ENCODE measurements at regions not wholly inside any gene's neighbourhood (a gene's known extent, or its start where the extent isn't known, plus 50 kb on each side); places are given as distances from the start of the nearest gene placed in this dataset.

- no peak overlapping the region for H3K4me3 ChIP-seq (ENCODE audit: low read depth in 1 of 2, low read length in 2 of 2)
- peaks cover 0 to 8% of the 10 kb centered on the region in 2 donors for H3K9me3 ChIP-seq (ENCODE audit: control insufficient read depth in 1 of 2, low read length in 2 of 2)
- no peak overlapping the region for H3K27ac ChIP-seq (ENCODE audit: low read depth, low read length)
- no peak overlapping the region for H3K9ac ChIP-seq (ENCODE audit: low read depth in 1 of 2, low read length in 2 of 2)
- no peaks in the 10 kb centered on the region for H3K36me3 ChIP-seq (ENCODE audit: control insufficient read depth in 1 of 2, insufficient read depth in 2 of 2, low read length in 2 of 2)
- no peaks in the 10 kb centered on the region for H3K27me3 ChIP-seq (ENCODE audit: control insufficient read depth in 1 of 2, insufficient read depth in 2 of 2, low read length in 2 of 2)
- H3K4me1 ChIP-seq (ENCODE audit: control insufficient read depth in 1 of 2, insufficient read depth in 2 of 2, low read length in 2 of 2) = no peaks in the 10 kb centered on the region
These were observed 495.7 kb downstream of the TLE1 start for GRCh38 chr9:81193362-81194339.

DNA sequence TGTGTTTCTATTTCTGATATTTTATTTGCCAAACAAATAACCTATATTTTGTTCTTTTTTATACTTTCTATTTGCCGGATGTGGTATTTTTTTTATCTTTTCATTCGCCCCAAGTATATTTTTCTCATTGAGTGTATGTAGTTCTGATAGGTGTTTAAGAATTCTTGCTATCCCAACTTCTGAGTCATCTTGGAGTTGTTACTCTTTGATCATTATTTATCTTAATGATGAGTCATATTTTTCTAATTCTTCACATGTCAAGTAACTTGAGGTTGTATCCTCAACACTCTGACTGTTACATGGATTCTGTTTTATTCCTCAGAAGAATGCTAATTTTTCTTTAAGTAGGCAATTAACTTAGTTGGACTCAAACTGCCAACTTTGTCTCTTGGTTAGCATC is 498.1 kb downstream of the TLE1 start:
- Histone ChIP-seq H3K27me3 (ENCODE audit: control insufficient read depth in 1 of 2, insufficient read depth in 2 of 2, low read length in 2 of 2) (no peaks in the 10 kb centered on the region), H3K4me3 (ENCODE audit: low read depth in 1 of 2, low read length in 2 of 2) (no peak overlapping the region), H3K36me3 (ENCODE audit: control insufficient read depth in 1 of 2, insufficient read depth in 2 of 2, low read length in 2 of 2) (no peaks in the 10 kb centered on the region), H3K9ac (ENCODE audit: low read depth in 1 of 2, low read length in 2 of 2) (no peak overlapping the region), H3K9me3 (ENCODE audit: control insufficient read depth in 1 of 2, low read length in 2 of 2) (peaks cover 0 to 8% of the 10 kb centered on the region in 2 donors), H3K4me1 (ENCODE audit: control insufficient read depth in 1 of 2, insufficient read depth in 2 of 2, low read length in 2 of 2) (no peaks in the 10 kb centered on the region), H3K27ac (ENCODE audit: low read depth, low read length) (no peak overlapping the region)

GRCh38 chr9:81190659-81191058 is 498.7 kb downstream of the TLE1 start:
- no peaks in the 10 kb centered on the region for H3K36me3 ChIP-seq (ENCODE audit: control insufficient read depth in 1 of 2, insufficient read depth in 2 of 2, low read length in 2 of 2)
- no peak overlapping the region for H3K27ac ChIP-seq (ENCODE audit: low read depth, low read length)
- peaks cover 0 to 8% of the 10 kb centered on the region in 2 donors for H3K9me3 ChIP-seq (ENCODE audit: control insufficient read depth in 1 of 2, low read length in 2 of 2)
- H3K27me3 ChIP-seq (ENCODE audit: control insufficient read depth in 1 of 2, insufficient read depth in 2 of 2, low read length in 2 of 2) = no peaks in the 10 kb centered on the region
- H3K4me1 ChIP-seq (ENCODE audit: control insufficient read depth in 1 of 2, insufficient read depth in 2 of 2, low read length in 2 of 2) = no peaks in the 10 kb centered on the region
- no peak overlapping the region for H3K4me3 ChIP-seq (ENCODE audit: low read depth in 1 of 2, low read length in 2 of 2)
- H3K9ac ChIP-seq (ENCODE audit: low read depth in 1 of 2, low read length in 2 of 2) = no peak overlapping the region

GRCh38 chr9:81183761-81184160 is 505.6 kb downstream of the TLE1 start:
- no peak overlapping the region for H3K9ac ChIP-seq (ENCODE audit: low read depth in 1 of 2, low read length in 2 of 2)
- H3K4me1 ChIP-seq (ENCODE audit: control insufficient read depth in 1 of 2, insufficient read depth in 2 of 2, low read length in 2 of 2) = no peaks in the 10 kb centered on the region
- no peaks in the 10 kb centered on the region for H3K36me3 ChIP-seq (ENCODE audit: control insufficient read depth in 1 of 2, insufficient read depth in 2 of 2, low read length in 2 of 2)
- H3K27ac ChIP-seq (ENCODE audit: low read depth, low read length) = no peak overlapping the region
- H3K4me3 ChIP-seq (ENCODE audit: low read depth in 1 of 2, low read length in 2 of 2) = no peak overlapping the region
- no peaks in the 10 kb centered on the region for H3K27me3 ChIP-seq (ENCODE audit: control insufficient read depth in 1 of 2, insufficient read depth in 2 of 2, low read length in 2 of 2)
- peaks cover 0 to 2% of the 10 kb centered on the region in 2 donors for H3K9me3 ChIP-seq (ENCODE audit: control insufficient read depth in 1 of 2, low read length in 2 of 2)

GRCh38 chr9:81182431-81182830 is 506.9 kb downstream of the TLE1 start:
- no peaks in the 10 kb centered on the region for H3K4me1 ChIP-seq (ENCODE audit: control insufficient read depth in 1 of 2, insufficient read depth in 2 of 2, low read length in 2 of 2)
- no peak overlapping the region for H3K9ac ChIP-seq (ENCODE audit: low read depth in 1 of 2, low read length in 2 of 2)
- H3K27me3 ChIP-seq (ENCODE audit: control insufficient read depth in 1 of 2, insufficient read depth in 2 of 2, low read length in 2 of 2) = no peaks in the 10 kb centered on the region
- H3K36me3 ChIP-seq (ENCODE audit: control insufficient read depth in 1 of 2, insufficient read depth in 2 of 2, low read length in 2 of 2) = no peaks in the 10 kb centered on the region
- no peak overlapping the region for H3K4me3 ChIP-seq (ENCODE audit: low read depth in 1 of 2, low read length in 2 of 2)
- H3K9me3 ChIP-seq (ENCODE audit: control insufficient read depth in 1 of 2, low read length in 2 of 2) = peaks cover 0 to 4% of the 10 kb centered on the region in 2 donors
- no peak overlapping the region for H3K27ac ChIP-seq (ENCODE audit: low read depth, low read length)

DNA sequence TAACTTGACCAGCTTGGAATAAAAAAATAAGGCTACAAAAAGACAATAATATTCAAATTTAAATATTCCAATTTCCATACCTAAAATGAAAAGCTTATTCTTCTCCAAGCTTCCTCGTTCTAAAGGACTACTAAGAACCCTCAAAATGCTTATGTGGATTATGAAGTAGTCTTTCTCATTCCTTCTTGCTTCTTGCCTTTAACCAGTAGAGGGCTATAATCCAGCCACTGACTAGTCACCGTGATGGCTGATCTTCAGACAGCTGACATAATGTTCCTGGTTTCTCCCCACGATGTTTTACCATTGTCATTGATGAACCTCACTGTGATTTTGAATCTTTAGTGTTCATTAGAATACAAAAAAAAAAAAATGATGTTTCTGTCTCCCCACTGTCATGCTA is 515.3 kb downstream of the TLE1 start:
- Histone ChIP-seq H3K27ac (ENCODE audit: low read depth, low read length) (no peak overlapping the region), H3K4me1 (ENCODE audit: control insufficient read depth in 1 of 2, insufficient read depth in 2 of 2, low read length in 2 of 2) (no peaks in the 10 kb centered on the region), H3K4me3 (ENCODE audit: low read depth in 1 of 2, low read length in 2 of 2) (no peak overlapping the region), H3K9me3 (ENCODE audit: control insufficient read depth in 1 of 2, low read length in 2 of 2) (peaks cover 3 to 5% of the 10 kb centered on the region in 2 donors), H3K36me3 (ENCODE audit: control insufficient read depth in 1 of 2, insufficient read depth in 2 of 2, low read length in 2 of 2) (no peaks in the 10 kb centered on the region), H3K27me3 (ENCODE audit: control insufficient read depth in 1 of 2, insufficient read depth in 2 of 2, low read length in 2 of 2) (no peaks in the 10 kb centered on the region), H3K9ac (ENCODE audit: low read depth in 1 of 2, low read length in 2 of 2) (no peak overlapping the region)

DNA sequence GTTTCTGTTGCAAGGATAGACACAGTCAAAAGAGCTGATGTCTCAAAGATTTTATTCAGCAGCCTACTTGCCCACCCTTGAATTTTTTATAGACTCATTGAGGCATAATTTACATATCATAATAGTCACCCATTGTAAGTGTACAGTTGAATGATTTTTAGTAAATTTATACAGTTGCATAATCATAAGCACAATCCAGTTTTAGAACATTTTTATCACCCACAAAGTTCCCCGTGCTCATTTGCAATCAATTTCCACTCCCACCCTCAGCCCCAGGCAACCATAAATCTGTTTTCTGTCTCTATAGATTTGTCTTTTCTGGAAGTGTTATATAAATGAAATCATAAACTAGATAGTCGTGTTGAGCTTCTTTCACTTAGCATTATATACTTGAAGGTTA is 517.7 kb downstream of the TLE1 start:
- Histone ChIP-seq H3K9ac (ENCODE audit: low read depth in 1 of 2, low read length in 2 of 2) (no peak overlapping the region), H3K4me1 (ENCODE audit: control insufficient read depth in 1 of 2, insufficient read depth in 2 of 2, low read length in 2 of 2) (no peaks in the 10 kb centered on the region), H3K36me3 (ENCODE audit: control insufficient read depth in 1 of 2, insufficient read depth in 2 of 2, low read length in 2 of 2) (no peaks in the 10 kb centered on the region), H3K27ac (ENCODE audit: low read depth, low read length) (no peak overlapping the region), H3K9me3 (ENCODE audit: control insufficient read depth in 1 of 2, low read length in 2 of 2) (peaks cover 0 to 5% of the 10 kb centered on the region in 2 donors), H3K27me3 (ENCODE audit: control insufficient read depth in 1 of 2, insufficient read depth in 2 of 2, low read length in 2 of 2) (no peaks in the 10 kb centered on the region), H3K4me3 (ENCODE audit: low read depth in 1 of 2, low read length in 2 of 2) (no peak overlapping the region)

DNA sequence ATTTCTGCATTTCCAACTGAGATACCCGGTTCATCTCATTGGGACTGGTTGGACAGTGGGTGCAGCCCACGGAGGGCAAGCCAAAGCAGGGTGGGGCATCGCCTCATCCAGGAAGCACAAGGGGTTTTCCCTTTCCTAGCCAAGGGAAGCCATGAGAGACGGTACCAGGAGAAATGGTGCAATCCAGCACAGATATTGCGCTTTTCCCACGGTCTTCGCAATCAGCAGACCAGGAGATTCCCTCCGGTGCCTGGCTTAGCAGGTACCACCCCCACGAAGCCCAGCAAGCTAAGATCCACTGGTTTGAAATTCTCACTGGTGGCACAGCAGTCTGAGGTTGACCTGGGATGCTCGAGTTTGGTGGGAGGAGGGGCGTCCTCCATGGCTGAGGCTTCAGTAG is 527.0 kb downstream of the TLE1 start:
- no peaks in the 10 kb centered on the region for H3K4me1 ChIP-seq (ENCODE audit: control insufficient read depth in 1 of 2, insufficient read depth in 2 of 2, low read length in 2 of 2)
- no peaks in the 10 kb centered on the region for H3K27me3 ChIP-seq (ENCODE audit: control insufficient read depth in 1 of 2, insufficient read depth in 2 of 2, low read length in 2 of 2)
- H3K9me3 ChIP-seq (ENCODE audit: control insufficient read depth in 1 of 2, low read length in 2 of 2) = peaks cover 2 to 5% of the 10 kb centered on the region in 2 donors
- H3K9ac ChIP-seq (ENCODE audit: low read depth in 1 of 2, low read length in 2 of 2) = no peak overlapping the region
- no peak overlapping the region for H3K27ac ChIP-seq (ENCODE audit: low read depth, low read length)
- H3K36me3 ChIP-seq (ENCODE audit: control insufficient read depth in 1 of 2, insufficient read depth in 2 of 2, low read length in 2 of 2) = no peaks in the 10 kb centered on the region
- no peak overlapping the region for H3K4me3 ChIP-seq (ENCODE audit: low read depth in 1 of 2, low read length in 2 of 2)

DNA sequence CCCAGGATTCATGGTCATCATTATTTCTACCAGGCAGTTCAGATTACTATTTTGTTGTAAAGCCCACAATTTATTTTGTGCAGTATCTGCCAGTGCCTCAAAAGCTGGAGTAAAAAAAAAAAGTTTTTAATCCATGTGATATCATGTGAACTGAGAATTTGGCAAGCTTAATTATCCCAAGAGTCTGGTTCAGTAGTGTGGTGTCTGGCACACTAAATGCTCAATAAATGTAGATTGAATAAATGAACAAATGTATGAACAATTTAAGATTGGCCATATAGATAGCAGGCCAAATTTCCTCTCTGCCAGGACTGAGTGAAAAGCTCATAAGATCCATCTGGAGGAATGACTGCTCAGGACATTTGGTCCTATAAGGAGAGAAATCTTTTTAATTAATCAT is 533.0 kb downstream of the TLE1 start:
- Histone ChIP-seq H3K36me3 (ENCODE audit: control insufficient read depth in 1 of 2, insufficient read depth in 2 of 2, low read length in 2 of 2) (no peaks in the 10 kb centered on the region), H3K4me1 (ENCODE audit: control insufficient read depth in 1 of 2, insufficient read depth in 2 of 2, low read length in 2 of 2) (no peaks in the 10 kb centered on the region), H3K4me3 (ENCODE audit: low read depth in 1 of 2, low read length in 2 of 2) (no peak overlapping the region), H3K9me3 (ENCODE audit: control insufficient read depth in 1 of 2, low read length in 2 of 2) (peaks cover 0 to 4% of the 10 kb centered on the region in 2 donors), H3K27me3 (ENCODE audit: control insufficient read depth in 1 of 2, insufficient read depth in 2 of 2, low read length in 2 of 2) (no peaks in the 10 kb centered on the region), H3K27ac (ENCODE audit: low read depth, low read length) (no peak overlapping the region), H3K9ac (ENCODE audit: low read depth in 1 of 2, low read length in 2 of 2) (no peak overlapping the region)

GRCh38 chr9:81150016-81150625 is 539.2 kb downstream of the TLE1 start:
- Histone ChIP-seq H3K9me3 (ENCODE audit: control insufficient read depth in 1 of 2, low read length in 2 of 2) (no peaks in the 10 kb centered on the region), H3K9ac (ENCODE audit: low read depth in 1 of 2, low read length in 2 of 2) (no peak overlapping the region), H3K27ac (ENCODE audit: low read depth, low read length) (no peak overlapping the region), H3K4me1 (ENCODE audit: control insufficient read depth in 1 of 2, insufficient read depth in 2 of 2, low read length in 2 of 2) (no peaks in the 10 kb centered on the region), H3K36me3 (ENCODE audit: control insufficient read depth in 1 of 2, insufficient read depth in 2 of 2, low read length in 2 of 2) (no peaks in the 10 kb centered on the region), H3K4me3 (ENCODE audit: low read depth in 1 of 2, low read length in 2 of 2) (no peak overlapping the region), H3K27me3 (ENCODE audit: control insufficient read depth in 1 of 2, insufficient read depth in 2 of 2, low read length in 2 of 2) (no peaks in the 10 kb centered on the region)
